NCI-H187 (cell line): ENCODE measurements at regions not wholly inside any gene's neighbourhood (a gene's known extent, or its start where the extent isn't known, plus 50 kb on each side); places are given as distances from the start of the nearest gene placed in this dataset.
"Not testable (repeated sequence)": the region's sequence is repeated elsewhere in the genome, so short reads cannot be mapped to it uniquely, and the experiment has no call there.

ENCODE experiments used
- DNase-seq, 2 experiments: peaks; one replicate each; lab custom pipeline; 2025; lab: John Stamatoyannopoulos, UW

GRCh38 chr5:174636094-174636493, 88.3 kb upstream of the MSX2 start:
- DNase-seq = no peak

DNA sequence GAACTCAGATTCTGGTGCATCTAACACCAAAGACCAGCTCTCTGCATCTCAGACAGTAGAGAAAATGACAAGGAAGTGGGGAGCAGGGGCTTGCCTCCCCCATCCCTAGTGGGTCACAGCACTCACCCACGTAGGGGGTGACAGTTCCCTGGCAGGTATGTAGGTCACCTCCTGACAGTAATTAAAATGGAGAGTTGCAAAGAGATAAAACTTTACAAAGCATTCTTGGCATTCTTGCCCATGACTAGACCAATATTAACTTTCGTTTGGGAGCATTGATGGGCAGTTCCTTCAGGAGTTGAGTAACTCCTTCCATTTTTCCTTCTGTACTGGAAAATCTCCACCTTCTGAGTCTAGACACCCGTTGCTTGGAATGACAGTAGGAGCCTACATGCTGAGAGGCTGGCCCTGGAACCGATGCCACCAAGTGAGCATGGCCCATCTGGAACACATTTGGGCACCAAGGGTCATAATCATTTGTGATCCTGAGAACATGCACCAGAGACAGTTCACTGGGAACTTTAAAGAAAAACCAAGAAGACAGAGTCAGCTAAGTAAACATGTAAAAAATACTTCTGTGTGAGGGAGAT, 81.5 kb upstream of the MSX2 start:
- DNase-seq = no peak

DNA sequence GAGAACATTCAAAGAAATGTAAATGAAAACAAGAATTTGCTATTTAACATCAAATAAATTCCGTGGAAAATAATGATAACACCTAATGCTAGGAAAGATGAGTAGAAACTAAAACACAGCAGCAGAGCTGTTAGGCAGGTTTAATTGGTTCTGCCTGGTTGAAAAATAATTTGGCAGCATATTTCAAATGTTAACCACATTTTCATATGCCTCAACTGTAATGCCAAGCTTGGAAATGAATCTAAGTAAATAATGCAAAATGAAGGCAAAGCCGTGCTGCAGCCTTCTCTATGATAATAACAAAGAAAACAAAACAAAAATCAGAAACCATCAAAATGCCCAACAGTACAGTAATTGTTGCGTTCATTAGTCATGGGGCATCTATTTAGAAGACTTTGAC, 79.9 kb upstream of the MSX2 start:
- no peak for DNase-seq

DNA sequence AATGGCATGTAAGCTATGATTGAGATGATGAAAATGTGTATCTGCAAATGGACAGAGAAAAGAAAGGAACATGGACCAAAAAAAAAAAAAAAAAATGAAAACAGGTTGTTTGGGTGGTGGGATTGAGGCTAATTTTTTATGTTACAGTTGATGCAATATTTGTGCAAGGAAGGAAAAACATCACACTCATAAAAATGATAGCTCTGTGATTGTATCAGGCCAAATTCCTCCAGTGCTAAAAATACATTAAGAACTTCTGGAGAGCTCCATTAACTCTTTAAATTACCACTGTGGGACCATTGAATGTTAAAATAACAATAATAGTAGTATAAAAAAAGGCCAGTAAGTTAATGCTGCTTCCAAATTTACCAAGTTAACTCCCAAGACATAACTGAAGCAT, 79.5 kb upstream of the MSX2 start:
- no peak for DNase-seq

- DNase-seq = no peak
These were observed 78.7 kb upstream of the MSX2 start for GRCh38 chr5:174645677-174646076.

- not testable (repeated sequence) for DNase-seq
These were observed 75.8 kb upstream of the MSX2 start for GRCh38 chr5:174648618-174649017.

DNA sequence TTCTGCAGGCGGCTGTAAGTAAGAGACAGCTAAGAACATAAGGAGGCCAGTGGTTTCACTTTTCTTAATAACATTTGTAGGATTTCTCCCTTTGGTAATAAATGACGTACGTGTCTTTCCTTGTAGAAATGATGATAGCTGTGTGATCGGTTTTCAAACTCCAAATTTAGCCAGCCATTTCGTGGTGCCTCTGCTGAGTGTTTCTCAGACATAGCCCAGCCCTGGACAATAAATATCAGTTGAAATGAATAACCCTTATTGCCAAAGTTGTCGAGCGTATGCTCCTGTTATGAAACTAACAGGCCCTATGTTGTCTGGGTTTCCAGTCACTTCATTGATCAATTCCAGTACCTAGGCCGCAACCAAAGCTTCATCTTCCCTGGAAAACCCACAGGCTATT, 75.0 kb upstream of the MSX2 start:
- DNase-seq = no peak

DNA sequence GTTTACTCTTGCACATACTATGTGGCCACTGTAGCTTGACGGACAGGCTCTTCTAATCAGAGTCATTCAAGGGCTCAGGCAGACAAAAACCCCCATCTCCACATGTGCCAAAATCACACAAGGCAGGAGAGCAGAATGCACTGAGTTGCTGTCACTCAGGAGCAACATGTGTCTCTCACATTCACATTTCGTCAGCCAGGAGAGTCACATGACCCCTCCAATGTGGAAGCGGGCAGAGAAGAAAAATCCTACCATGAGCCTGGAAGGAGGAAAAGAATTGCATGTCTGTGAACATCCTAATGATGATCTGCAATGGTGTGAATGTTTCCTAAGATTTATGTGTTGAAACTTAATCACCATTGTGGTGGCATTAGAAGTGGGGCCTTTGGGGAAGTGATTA, 69.9 kb upstream of the MSX2 start:
- no peak for DNase-seq

- DNase-seq = no peak
These were observed 69.0 kb upstream of the MSX2 start for GRCh38 chr5:174655351-174655750.

DNA sequence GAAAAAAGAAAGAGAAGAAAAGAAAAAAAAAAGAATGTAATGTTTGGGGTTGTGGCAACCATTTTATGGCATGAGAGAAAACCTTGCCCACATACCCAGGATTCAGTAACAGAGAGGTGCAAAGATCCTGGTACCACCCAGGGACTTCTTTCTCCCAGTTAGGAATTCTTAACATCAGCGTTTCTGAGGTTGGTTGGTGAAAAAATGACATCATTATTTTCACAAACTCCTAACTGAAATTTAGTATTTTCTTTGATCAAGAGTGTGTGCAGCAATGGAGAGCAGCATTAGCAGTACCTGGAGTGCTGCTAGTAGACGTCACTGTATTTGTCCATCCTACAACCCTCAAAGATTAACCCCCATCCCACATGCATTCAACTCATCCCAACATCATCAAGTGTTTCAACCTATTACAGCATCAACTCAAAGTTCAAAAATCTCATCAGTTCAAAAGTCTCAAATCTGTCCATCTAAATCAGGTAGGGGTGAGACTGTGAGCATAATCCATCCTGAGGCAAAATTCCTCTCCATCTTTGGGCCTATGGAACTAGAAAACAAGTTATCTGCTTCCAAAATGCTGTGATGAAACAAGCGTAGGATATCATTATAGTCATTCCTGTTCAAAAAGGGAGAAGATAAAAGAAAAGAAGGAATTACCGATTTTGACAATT, 60.1 kb upstream of the MSX2 start:
- DNase-seq = no peak

- no peak for DNase-seq
These were observed 59.0 kb upstream of the MSX2 start for GRCh38 chr5:174665347-174665746.

GRCh38 chr5:174667526-174667925, 56.9 kb upstream of the MSX2 start:
- no peak for DNase-seq

DNA sequence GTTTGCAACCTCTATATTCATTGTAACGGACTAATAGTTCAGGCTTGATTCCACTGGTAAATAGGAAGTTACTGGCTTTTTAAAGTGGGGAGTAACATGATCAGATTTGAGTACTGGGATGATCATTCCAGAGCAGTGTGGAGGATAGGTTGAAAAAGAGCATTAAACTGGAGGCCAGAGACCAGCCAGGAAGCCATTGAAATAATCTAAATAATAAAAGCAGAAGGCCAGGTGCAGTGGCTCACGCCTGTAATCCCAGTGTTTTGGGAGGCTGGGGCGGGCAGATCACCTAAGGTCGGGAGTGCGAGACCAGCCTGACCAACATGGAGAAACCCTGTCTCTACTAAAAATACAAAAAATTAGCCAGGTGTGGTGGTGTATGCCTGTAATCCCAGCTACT, 56.0 kb upstream of the MSX2 start:
- no peak for DNase-seq
